ENCODE measurements at regions not wholly inside any gene's neighbourhood (a gene's known extent, or its start where the extent isn't known, plus 50 kb on each side); places are given as distances from the start of the nearest gene placed in this dataset.

GRCh38 chr3:69567023-69567709 is 172.1 kb upstream of the MITF start:
- no peak for DNase-seq

GRCh38 chr3:69566275-69566674 is 173.0 kb upstream of the MITF start:
- no peak for DNase-seq

- DNase-seq, result no peak
These were observed 173.9 kb upstream of the MITF start for GRCh38 chr3:69565316-69565715.

GRCh38 chr3:69563981-69564380 is 175.3 kb upstream of the MITF start:
- DNase-seq, result no peak

GRCh38 chr3:69563151-69563550 is 176.1 kb upstream of the MITF start:
- no peak for DNase-seq

GRCh38 chr3:69562020-69562419 is 176.1 kb upstream of the FRMD4B start:
- DNase-seq, result no peak

GRCh38 chr3:69560818-69561217 is 174.9 kb upstream of the FRMD4B start:
- DNase-seq, result no peak

GRCh38 chr3:69560116-69560515 is 174.2 kb upstream of the FRMD4B start:
- DNase-seq, result no peak

GRCh38 chr3:69558912-69559311 is 173.0 kb upstream of the FRMD4B start:
- DNase-seq, result no peak

- DNase-seq, result no peak
These were observed 168.7 kb upstream of the FRMD4B start for GRCh38 chr3:69554576-69554975.

- DNase-seq, result no peak
These were observed 168.0 kb upstream of the FRMD4B start for GRCh38 chr3:69553888-69554287.

GRCh38 chr3:69547461-69547880 is 161.6 kb upstream of the FRMD4B start:
- no peak for DNase-seq

- no peak for DNase-seq
These were observed 157.0 kb upstream of the FRMD4B start for GRCh38 chr3:69542805-69543429.

GRCh38 chr3:69542089-69542804 is 156.4 kb upstream of the FRMD4B start:
- peak in 1 of 2 experiments; percentile 17 for DNase-seq

GRCh38 chr3:69541711-69542088 is 155.8 kb upstream of the FRMD4B start:
- peak in 1 of 2 experiments; percentile 25 for DNase-seq

- no peak for DNase-seq
These were observed 155.1 kb upstream of the FRMD4B start for GRCh38 chr3:69540706-69541581.

GRCh38 chr3:69539134-69539533 is 153.2 kb upstream of the FRMD4B start:
- no peak for DNase-seq

- no peak for DNase-seq
These were observed 152.4 kb upstream of the FRMD4B start for GRCh38 chr3:69538281-69538680.

- no peak for DNase-seq
These were observed 150.6 kb upstream of the FRMD4B start for GRCh38 chr3:69536306-69537020.

GRCh38 chr3:69535613-69536012 is 149.7 kb upstream of the FRMD4B start:
- DNase-seq, result no peak

- no peak for DNase-seq
These were observed 146.8 kb upstream of the FRMD4B start for GRCh38 chr3:69532547-69533224.
